Common myeloid progenitor, CD34-positive (primary cell): ENCODE measurements at regions not wholly inside any gene's neighbourhood (a gene's known extent, or its start where the extent isn't known, plus 50 kb on each side); places are given as distances from the start of the nearest gene placed in this dataset.

ENCODE experiments used
- CTCF ChIA-PET: fragments of 350-600 bp; sonication (Branson Sonifier 250); formaldehyde crosslinking; loops from one replicate; lab custom pipeline; 2021; ENCODE audit warnings: antibody characterized with exemption; lab: Charles Lee
- POLR2A ChIA-PET: fragments of 350-600 bp; sonication (Branson Sonifier 250); formaldehyde crosslinking; loops from one replicate; lab custom pipeline; 2021; ENCODE audit warnings: antibody characterized with exemption; lab: Charles Lee
- DNase-seq, 3 donors: peaks; one replicate each; pipeline versions ENCODE4 v3.0.0 to v3.0.0-alpha.2; 2013
- H3K27ac ChIP-seq, 2 experiments: 1 replicate in 1 of 2; 2 replicates in 1 of 2; pipeline ENCODE4 v1.7.0; 2013; ENCODE audit warnings: inconsistent platforms in 2 of 2, low read length in 2 of 2, mild to moderate bottlenecking in 2 of 2, low read depth in 1 of 2, moderate library complexity in 1 of 2; ENCODE audit not compliant: severe bottlenecking in 2 of 2, insufficient read depth in 1 of 2, poor library complexity in 1 of 2
- H3K27me3 ChIP-seq, 5 experiments: replicated peaks in 2 of 5; 1 replicate in 3 of 5; 2 replicates in 2 of 5; pipeline versions ENCODE4 v1.6.1 to v1.7.0; 2013; ENCODE audit warnings: low read length in 4 of 5, mild to moderate bottlenecking in 2 of 5, moderate library complexity in 2 of 5, inconsistent platforms in 1 of 5; ENCODE audit not compliant: insufficient read depth in 5 of 5, control insufficient read depth in 4 of 5
- H3K36me3 ChIP-seq, 4 experiments: 1 replicate in 2 of 4; 2 replicates in 2 of 4; pipeline versions ENCODE4 v1.6.1 to v1.7.0; 2013; ENCODE audit warnings: low read length in 3 of 4, control low read depth in 1 of 4, mild to moderate bottlenecking in 1 of 4; ENCODE audit not compliant: control insufficient read depth in 4 of 4, insufficient read depth in 4 of 4
- H3K4me1 ChIP-seq, 4 experiments: 1 replicate in 3 of 4; 2 replicates in 1 of 4; pipeline versions ENCODE4 v1.6.1 to v1.7.1; 2013; ENCODE audit warnings: low read length in 3 of 4, mild to moderate bottlenecking in 3 of 4, control low read depth in 1 of 4, inconsistent platforms in 1 of 4, moderate library complexity in 1 of 4; ENCODE audit not compliant: control insufficient read depth in 4 of 4, insufficient read depth in 4 of 4; ENCODE audit errors: control extremely low read depth in 1 of 4
- H3K4me3 ChIP-seq, 7 experiments: 1 replicate in 4 of 7; 2 replicates in 3 of 7; pipeline versions ENCODE4 v1.5.1 to v1.7.0; 2013; ENCODE audit warnings: mild to moderate bottlenecking in 7 of 7, low read length in 6 of 7, moderate library complexity in 6 of 7, inconsistent platforms in 2 of 7, low read depth in 2 of 7, control low read depth in 1 of 7; ENCODE audit not compliant: insufficient read depth in 4 of 7, control insufficient read depth in 1 of 7; ENCODE audit errors: extremely low read depth in 1 of 7
- H3K9me3 ChIP-seq, 5 experiments: 1 replicate in 4 of 5; 2 replicates in 1 of 5; pipeline versions ENCODE4 v1.6.1 to v1.7.1; 2013; ENCODE audit warnings: low read length in 4 of 5, mild to moderate bottlenecking in 2 of 5, inconsistent platforms in 1 of 5, low read depth in 1 of 5, moderate library complexity in 1 of 5; ENCODE audit not compliant: control insufficient read depth in 4 of 5, insufficient read depth in 2 of 5; ENCODE audit errors: control extremely low read depth in 1 of 5
- WGBS: methylation state at CpG from one replicate; pipeline ENCODE4 v1.1.5; 2013; ENCODE audit not compliant: insufficient coverage; 5-methylcytosine and 5-hydroxymethylcytosine counted together

DNA sequence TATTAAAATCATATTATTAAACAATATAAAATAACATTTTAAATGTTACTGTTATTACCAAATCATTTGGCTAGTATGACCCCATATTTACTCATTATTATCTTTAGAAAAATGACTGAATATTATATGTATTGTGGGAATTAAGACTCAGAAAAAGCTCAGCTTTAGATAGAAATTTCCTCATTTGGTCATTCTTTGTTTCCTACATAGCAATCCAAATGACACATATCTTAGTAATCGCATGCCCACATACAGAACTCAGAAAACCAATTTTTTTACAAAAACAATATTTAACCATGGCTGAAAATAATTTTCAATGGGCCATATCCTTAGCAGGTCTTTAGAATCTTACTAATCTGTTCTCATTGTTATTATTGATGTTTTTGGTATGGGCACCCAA, 53.8 kb upstream of the TSLP start:
- DNase-seq = no peak
- Histone ChIP-seq H3K4me3 (no peak overlapping the region), H3K36me3 (no peaks in the 10 kb centered on the region), H3K27me3 (peaks cover 0 to 2% (median 0%) of the 10 kb centered on the region in 5 experiments), H3K9me3 (no peaks in the 10 kb centered on the region), H3K4me1 (no peaks in the 10 kb centered on the region), H3K27ac (no peak overlapping the region)
- POLR2A ChIA-PET = no interaction called here
- CTCF ChIA-PET = no interaction called here
- no CpG with 5 or more reads among the region's 1 CpG for WGBS
